Trophoblast cell (in vitro differentiated cells and primary cell): ENCODE measurements at regions not wholly inside any gene's neighbourhood (a gene's known extent, or its start where the extent isn't known, plus 50 kb on each side); places are given as distances from the start of the nearest gene placed in this dataset.

Experiments
- DNase-seq, 2 donors: peaks; one replicate each; pipeline ENCODE4 v3.0.0-alpha.2; 2016
- H2AFZ ChIP-seq: 2 replicates; pipeline ENCODE4 v1.6.1; 2013; ENCODE audit warnings: low read length, moderate library complexity, mild to moderate bottlenecking; ENCODE audit not compliant: insufficient read depth, poor library complexity
- H2AK5ac ChIP-seq: 2 replicates; pipeline ENCODE4 v1.6.1; 2013; ENCODE audit warnings: mild to moderate bottlenecking, low read length
- H2BK120ac ChIP-seq: 2 replicates; pipeline ENCODE4 v1.6.1; 2013; ENCODE audit warnings: low read length, mild to moderate bottlenecking, moderate library complexity; ENCODE audit not compliant: insufficient read depth, poor library complexity
- H2BK12ac ChIP-seq: 2 replicates; pipeline ENCODE4 v1.6.1; 2013; ENCODE audit warnings: mild to moderate bottlenecking, low read length, moderate library complexity
- H2BK5ac ChIP-seq: 2 replicates; pipeline ENCODE4 v1.6.1; 2013; ENCODE audit warnings: low read length, low read depth, moderate library complexity, mild to moderate bottlenecking; ENCODE audit not compliant: poor library complexity
- H3K14ac ChIP-seq: 2 replicates; pipeline ENCODE4 v1.6.1; 2013; ENCODE audit warnings: mild to moderate bottlenecking, low read length
- H3K18ac ChIP-seq: 2 replicates; pipeline ENCODE4 v1.6.1; 2013; ENCODE audit warnings: mild to moderate bottlenecking, low read length
- H3K23ac ChIP-seq: 2 replicates; pipeline ENCODE4 v1.6.1; 2013; ENCODE audit warnings: low read length
- H3K27ac ChIP-seq: 2 replicates; pipeline ENCODE4 v1.5.1; 2013; ENCODE audit warnings: low read depth, mild to moderate bottlenecking, inconsistent platforms, low read length, moderate library complexity
- H3K27me3 ChIP-seq: 2 replicates; pipeline ENCODE4 v1.6.1; 2013; ENCODE audit warnings: inconsistent platforms, mild to moderate bottlenecking, low read length, moderate library complexity; ENCODE audit not compliant: insufficient read depth
- H3K36me3 ChIP-seq, 2 experiments: 1 replicate in 1 of 2; 2 replicates in 1 of 2; pipeline ENCODE4 v1.6.1; 2013; ENCODE audit warnings: low read length in 2 of 2, mild to moderate bottlenecking in 2 of 2, moderate library complexity in 1 of 2; ENCODE audit not compliant: insufficient read depth in 2 of 2, control insufficient read depth in 1 of 2
- H3K4ac ChIP-seq: 2 replicates; pipeline ENCODE4 v1.6.1; 2013; ENCODE audit warnings: low read depth, mild to moderate bottlenecking, low read length, moderate library complexity
- H3K4me1 ChIP-seq, 2 experiments: 1 replicate in 1 of 2; 2 replicates in 1 of 2; pipeline ENCODE4 v1.6.1; 2013; ENCODE audit warnings: low read length in 2 of 2, mild to moderate bottlenecking in 2 of 2, moderate library complexity in 1 of 2; ENCODE audit not compliant: insufficient read depth in 2 of 2, control insufficient read depth in 1 of 2
- H3K4me2 ChIP-seq: 2 replicates; pipeline ENCODE4 v1.6.1; 2013; ENCODE audit warnings: inconsistent platforms, mild to moderate bottlenecking, low read length, moderate library complexity
- H3K4me3 ChIP-seq: 2 replicates; pipeline ENCODE4 v1.5.1; 2013; ENCODE audit warnings: mild to moderate bottlenecking, low read depth, low read length, inconsistent platforms
- H3K79me1 ChIP-seq: one replicate; pipeline ENCODE4 v1.6.1; 2013; ENCODE audit warnings: low read length
- H3K79me2 ChIP-seq: 2 replicates; pipeline ENCODE4 v1.6.1; 2013; ENCODE audit warnings: low read length, mild to moderate bottlenecking; ENCODE audit not compliant: control insufficient read depth, insufficient read depth, poor library complexity
- H3K9ac ChIP-seq: 2 replicates; pipeline ENCODE4 v1.6.1; 2013; ENCODE audit warnings: mild to moderate bottlenecking, low read length
- H3K9me3 ChIP-seq: 2 replicates; pipeline ENCODE4 v1.6.1; 2013; ENCODE audit warnings: low read depth, mild to moderate bottlenecking, control low read depth, inconsistent platforms, low read length; ENCODE audit not compliant: insufficient read depth
- H4K12ac ChIP-seq: 2 replicates; pipeline ENCODE4 v1.6.1; 2013; ENCODE audit warnings: low read depth, mild to moderate bottlenecking, low read length, moderate library complexity
- H4K8ac ChIP-seq: 2 replicates; pipeline ENCODE4 v1.6.1; 2013; ENCODE audit warnings: low read depth, mild to moderate bottlenecking, low read length, moderate library complexity
- H4K91ac ChIP-seq: one replicate; pipeline ENCODE4 v1.6.1; 2013; ENCODE audit warnings: low read depth, mild to moderate bottlenecking, low read length, moderate library complexity
- WGBS: extraction: QIAGEN DNeasy Blood & Tissue Kit; methylation state at CpG from one replicate; pipeline ENCODE4 v1.1.7; 2013; ENCODE audit warnings: missing lambda C conversion rate; ENCODE audit not compliant: insufficient read length, insufficient coverage; ENCODE audit errors: extremely low coverage; 5-methylcytosine and 5-hydroxymethylcytosine counted together

GRCh38 chr1:87165177-87165576 lies 163.5 kb upstream of the LMO4 start:
- Histone ChIP-seq H4K12ac (no peak overlapping the region), H2AK5ac (no peak overlapping the region), H4K8ac (no peak overlapping the region), H3K9me3 (peaks cover 1% of the 10 kb centered on the region), H3K4me1 (peaks cover 4 to 6% of the 10 kb centered on the region in 2 experiments), H3K18ac (no peak overlapping the region), H3K27ac (no peak overlapping the region), H3K4ac (no peak overlapping the region), H3K79me2 (no peaks in the 10 kb centered on the region), H3K14ac (no peak overlapping the region), H3K4me2 (no peak overlapping the region), H2BK120ac (no peak overlapping the region), H3K23ac (no peak overlapping the region), H3K9ac (no peak overlapping the region), H4K91ac (no peak overlapping the region), H3K79me1 (peaks cover under 1% of the 10 kb centered on the region), H3K4me3 (no peak overlapping the region), H2AFZ (no peak overlapping the region), H3K27me3 (no peaks in the 10 kb centered on the region), H2BK12ac (no peak overlapping the region), H2BK5ac (no peak overlapping the region), H3K36me3 (no peaks in the 10 kb centered on the region)
- WGBS = no CpG with 5 or more reads among the region's 5 CpGs
- no peak for DNase-seq

GRCh38 chr1:87167157-87167789 lies 161.4 kb upstream of the LMO4 start:
- peak overlapping the region; percentile 58 for H2BK12ac ChIP-seq
- no peak overlapping the region for H2BK120ac ChIP-seq
- H3K18ac ChIP-seq = no peak overlapping the region
- H3K4ac ChIP-seq = no peak overlapping the region
- no peak overlapping the region for H3K14ac ChIP-seq
- H2AK5ac ChIP-seq = no peak overlapping the region
- no peak for DNase-seq
- WGBS = no CpG with 5 or more reads among the region's 7 CpGs
- H3K23ac ChIP-seq = no peak overlapping the region
- H3K4me1 ChIP-seq = peaks cover 6 to 7% of the 10 kb centered on the region in 2 experiments
- peaks cover 3% of the 10 kb centered on the region for H3K79me1 ChIP-seq
- no peaks in the 10 kb centered on the region for H3K27me3 ChIP-seq
- no peaks in the 10 kb centered on the region for H3K79me2 ChIP-seq
- no peak overlapping the region for H3K9ac ChIP-seq
- no peak overlapping the region for H4K91ac ChIP-seq
- no peak overlapping the region for H2BK5ac ChIP-seq
- no peak overlapping the region for H3K4me2 ChIP-seq
- no peak overlapping the region for H3K27ac ChIP-seq
- H2AFZ ChIP-seq = no peak overlapping the region
- H4K8ac ChIP-seq = no peak overlapping the region
- H3K9me3 ChIP-seq = peaks cover 1% of the 10 kb centered on the region
- H3K36me3 ChIP-seq = no peaks in the 10 kb centered on the region
- H3K4me3 ChIP-seq = no peak overlapping the region
- no peak overlapping the region for H4K12ac ChIP-seq

- Histone ChIP-seq H3K79me2 (no peaks in the 10 kb centered on the region), H3K27ac (no peak overlapping the region), H3K4me3 (no peak overlapping the region), H4K12ac (no peak overlapping the region), H4K91ac (peak overlapping the region; percentile 18), H2BK5ac (no peak overlapping the region), H3K27me3 (no peaks in the 10 kb centered on the region), H3K4ac (no peak overlapping the region), H3K9me3 (peaks cover 1% of the 10 kb centered on the region), H3K14ac (peak overlapping the region; percentile 66), H2BK120ac (no peak overlapping the region), H4K8ac (no peak overlapping the region), H3K9ac (no peak overlapping the region), H2BK12ac (peak overlapping the region; percentile 70), H2AK5ac (no peak overlapping the region), H3K18ac (no peak overlapping the region), H3K79me1 (peaks cover 3% of the 10 kb centered on the region), H3K23ac (no peak overlapping the region), H3K4me1 (peaks cover 6 to 7% of the 10 kb centered on the region in 2 experiments), H2AFZ (no peak overlapping the region), H3K36me3 (no peaks in the 10 kb centered on the region), H3K4me2 (no peak overlapping the region)
- no peak for DNase-seq
- WGBS = no CpG with 5 or more reads among the region's 7 CpGs
Measured at GRCh38 chr1:87167848-87168525, 160.7 kb upstream of the LMO4 start.

GRCh38 chr1:87169263-87169910 lies 159.3 kb upstream of the LMO4 start:
- Histone ChIP-seq H3K4me2 (no peak overlapping the region), H3K36me3 (no peaks in the 10 kb centered on the region), H2AFZ (no peak overlapping the region), H4K91ac (no peak overlapping the region), H3K23ac (no peak overlapping the region), H4K8ac (no peak overlapping the region), H3K9me3 (peaks cover 1% of the 10 kb centered on the region), H3K4me3 (no peak overlapping the region), H2BK120ac (no peak overlapping the region), H3K27me3 (no peaks in the 10 kb centered on the region), H3K79me1 (peaks cover 3% of the 10 kb centered on the region), H4K12ac (no peak overlapping the region), H3K27ac (peak overlapping the region; percentile 38), H3K14ac (no peak overlapping the region), H2BK5ac (no peak overlapping the region), H2AK5ac (no peak overlapping the region), H3K18ac (no peak overlapping the region), H2BK12ac (no peak overlapping the region), H3K4me1 (peaks cover 6 to 7% of the 10 kb centered on the region in 2 experiments), H3K9ac (no peak overlapping the region), H3K4ac (no peak overlapping the region), H3K79me2 (no peaks in the 10 kb centered on the region)
- DNase-seq = no peak
- WGBS = no CpG with 5 or more reads among the region's 3 CpGs
